Spleen (tissue), 7 donors: ENCODE measurements at regions not wholly inside any gene's neighbourhood (a gene's known extent, or its start where the extent isn't known, plus 50 kb on each side); places are given as distances from the start of the nearest gene placed in this dataset.

Experiments used
- POLR2A ChIP-seq, 3 donors: fragments of 450-650 bp; IDR thresholded peaks; one replicate each; pipeline ENCODE4 v1.5.1; 2017; ENCODE audit warnings: antibody characterized with exemption in 3 of 3, mild to moderate bottlenecking in 1 of 3
- POLR2AphosphoS5 ChIP-seq, 3 donors: sonication (generic); formaldehyde crosslinking; IDR thresholded peaks; one replicate each; pipeline ENCODE4 v1.5.1; 2017; ENCODE audit warnings: antibody characterized with exemption in 3 of 3
- TF ChIP-seq, protein P1 (sequence below), 11 experiments: fragments of 200-600 bp in 7 of 11; fragments of 450-650 bp in 4 of 11; sonication (generic) in 4 of 11; IDR thresholded peaks in 8 of 11; conservative IDR thresholded peaks in 3 of 11; 1 replicate in 7 of 11; 2 replicates in 4 of 11; pipeline versions ENCODE4 v1.4.0 to v1.8.0; 2016 to 2021; ENCODE audit warnings: antibody characterized with exemption in 11 of 11, inconsistent platforms in 4 of 11, mild to moderate bottlenecking in 1 of 11
- donor health status: DM: no; HTN: no; CAD: no; lungs with moderate emphysema.
- donor health status: DM: no; HTN: no; CAD: no.
- donor health status: DM: no; HTN: no; CAD: no.

GRCh38 chr11:92492372-92492771 is 267.8 kb downstream of the FAT3 start:
- TF ChIP-seq, protein P1, sequence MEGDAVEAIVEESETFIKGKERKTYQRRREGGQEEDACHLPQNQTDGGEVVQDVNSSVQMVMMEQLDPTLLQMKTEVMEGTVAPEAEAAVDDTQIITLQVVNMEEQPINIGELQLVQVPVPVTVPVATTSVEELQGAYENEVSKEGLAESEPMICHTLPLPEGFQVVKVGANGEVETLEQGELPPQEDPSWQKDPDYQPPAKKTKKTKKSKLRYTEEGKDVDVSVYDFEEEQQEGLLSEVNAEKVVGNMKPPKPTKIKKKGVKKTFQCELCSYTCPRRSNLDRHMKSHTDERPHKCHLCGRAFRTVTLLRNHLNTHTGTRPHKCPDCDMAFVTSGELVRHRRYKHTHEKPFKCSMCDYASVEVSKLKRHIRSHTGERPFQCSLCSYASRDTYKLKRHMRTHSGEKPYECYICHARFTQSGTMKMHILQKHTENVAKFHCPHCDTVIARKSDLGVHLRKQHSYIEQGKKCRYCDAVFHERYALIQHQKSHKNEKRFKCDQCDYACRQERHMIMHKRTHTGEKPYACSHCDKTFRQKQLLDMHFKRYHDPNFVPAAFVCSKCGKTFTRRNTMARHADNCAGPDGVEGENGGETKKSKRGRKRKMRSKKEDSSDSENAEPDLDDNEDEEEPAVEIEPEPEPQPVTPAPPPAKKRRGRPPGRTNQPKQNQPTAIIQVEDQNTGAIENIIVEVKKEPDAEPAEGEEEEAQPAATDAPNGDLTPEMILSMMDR (IDR thresholded peaks at IDR 0.05 in 8 of 11, conservative IDR thresholded peaks at IDR 0.05 in 3 of 11), result no peak
- TF ChIP-seq POLR2AphosphoS5 (IDR thresholded peaks at IDR 0.05) (no peak), POLR2A (IDR thresholded peaks at IDR 0.05) (no peak)
